Sciatic nerve (tissue), 2 donors: ENCODE measurements at regions not wholly inside any gene's neighbourhood (a gene's known extent, or its start where the extent isn't known, plus 50 kb on each side); places are given as distances from the start of the nearest gene placed in this dataset.
"Not testable (repeated sequence)": the region's sequence is repeated elsewhere in the genome, so short reads cannot be mapped to it uniquely, and the experiment has no call there.

ENCODE experiments used
- ATAC-seq: fragments of 200-7000 bp; cut with Tn5 transposase; one replicate; pipeline ENCODE4 v1.9.1; 2020; ENCODE audit warnings: mild to moderate bottlenecking, moderate library complexity
- DNase-seq: peaks from one replicate; pipeline ENCODE4 v3.0.0-alpha.2; 2020; ENCODE audit warnings: low spot score
- intact Hi-C: fragments of 100-400 bp; cut with DNase I; formaldehyde crosslinking; loops from one replicate; pipeline ENCODE4 v1.14.2; 2022
- donor health status: DM: no; HTN: no; CAD: no.
- donor health status: DM: no; HTN: no; CAD: no.

DNA sequence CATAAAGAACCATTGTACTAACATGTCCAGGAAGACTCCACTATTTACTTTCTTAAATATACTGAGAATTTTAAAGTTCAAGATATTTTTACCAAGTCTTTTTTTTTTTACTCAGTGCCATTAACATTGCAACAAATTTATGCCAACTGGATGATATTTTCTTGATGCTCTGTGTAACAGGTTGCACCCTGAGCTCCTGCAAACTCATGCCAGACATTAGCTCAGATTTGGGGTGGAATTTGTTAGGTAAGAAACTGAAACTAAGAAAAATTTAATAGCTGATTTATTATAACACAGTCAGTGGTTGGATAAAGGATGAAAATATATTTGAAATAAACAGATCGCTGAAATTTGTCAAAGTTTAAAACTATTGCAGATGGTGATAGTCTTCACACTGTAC lies 228.6 kb upstream of the SPHKAP start:
- DNase-seq (no peak), ATAC-seq (no peak)
- intact Hi-C loops = no loop called here

DNA sequence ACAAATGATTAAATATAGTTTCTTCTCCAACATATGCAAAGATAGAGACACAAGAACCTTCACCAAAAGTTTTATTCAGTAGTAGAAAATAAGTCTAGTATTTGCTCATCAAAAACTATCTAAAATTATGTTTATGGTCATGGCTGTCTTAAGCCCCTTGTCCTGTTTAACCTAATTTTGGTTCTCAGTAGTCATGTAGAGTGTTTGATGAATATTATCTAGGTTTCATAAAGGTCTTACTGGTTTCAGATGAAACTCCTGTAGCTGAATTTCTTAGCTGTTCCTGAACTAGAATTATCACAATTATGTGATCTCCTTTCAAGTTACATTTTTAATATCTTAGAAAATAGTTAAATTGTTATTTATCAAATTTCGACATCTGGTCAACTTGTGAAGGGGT lies 228.0 kb upstream of the SPHKAP start:
- intact Hi-C loops = no loop called here
- DNase-seq (no peak), ATAC-seq (no peak)

DNA sequence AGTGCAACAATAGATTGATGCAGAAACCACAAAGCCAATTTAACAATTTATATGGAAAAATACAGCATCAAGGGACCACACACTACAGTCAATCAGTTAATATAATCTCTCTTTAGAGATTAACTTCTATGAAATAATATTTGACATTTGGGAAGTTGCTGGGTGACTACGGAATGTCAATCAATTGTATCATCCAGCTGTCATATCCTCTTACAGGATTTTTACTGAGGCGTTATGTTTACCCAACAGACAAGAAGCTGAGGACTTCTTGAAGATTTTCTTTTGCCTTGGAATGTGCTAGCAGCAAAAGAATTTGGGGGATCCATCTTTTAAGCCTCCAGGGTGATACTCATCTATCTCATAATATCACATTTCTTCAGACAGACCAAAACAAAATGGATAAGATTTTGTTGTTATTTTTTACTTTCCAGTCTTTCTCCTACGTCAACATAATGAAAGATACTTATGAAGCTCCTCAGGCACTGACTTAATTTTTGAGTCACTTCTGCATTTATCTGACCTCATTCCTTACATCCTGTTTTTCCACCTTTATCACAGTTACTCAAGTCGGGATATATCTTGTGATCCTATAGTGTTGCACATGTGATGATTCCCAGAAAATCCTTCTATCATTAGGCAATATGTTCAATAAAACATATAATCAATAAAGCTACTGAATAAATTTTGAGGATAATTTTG lies 227.2 kb upstream of the SPHKAP start:
- ATAC-seq (no peak), DNase-seq (no peak)
- intact Hi-C loops = no loop called here

DNA sequence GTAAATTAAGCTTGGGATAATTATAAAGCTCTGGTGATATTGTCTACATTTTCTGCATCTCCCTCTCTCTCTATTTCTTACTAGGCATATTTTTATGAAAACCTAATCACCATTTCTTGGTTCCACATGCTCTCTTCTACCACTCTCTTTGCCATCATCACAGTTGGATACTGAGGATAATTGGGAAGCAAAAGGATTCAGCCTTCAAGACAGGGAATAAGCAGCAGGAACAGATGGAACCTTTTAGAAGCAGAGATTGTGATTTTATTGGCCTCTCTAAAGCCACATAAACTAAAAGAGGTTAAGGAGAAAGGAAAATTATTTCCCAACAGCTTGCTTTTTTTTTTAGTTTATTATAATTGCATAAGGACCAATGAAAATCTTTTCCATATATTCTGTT lies 226.3 kb upstream of the SPHKAP start:
- intact Hi-C loops = no loop called here
- ATAC-seq (no peak), DNase-seq (no peak)

DNA sequence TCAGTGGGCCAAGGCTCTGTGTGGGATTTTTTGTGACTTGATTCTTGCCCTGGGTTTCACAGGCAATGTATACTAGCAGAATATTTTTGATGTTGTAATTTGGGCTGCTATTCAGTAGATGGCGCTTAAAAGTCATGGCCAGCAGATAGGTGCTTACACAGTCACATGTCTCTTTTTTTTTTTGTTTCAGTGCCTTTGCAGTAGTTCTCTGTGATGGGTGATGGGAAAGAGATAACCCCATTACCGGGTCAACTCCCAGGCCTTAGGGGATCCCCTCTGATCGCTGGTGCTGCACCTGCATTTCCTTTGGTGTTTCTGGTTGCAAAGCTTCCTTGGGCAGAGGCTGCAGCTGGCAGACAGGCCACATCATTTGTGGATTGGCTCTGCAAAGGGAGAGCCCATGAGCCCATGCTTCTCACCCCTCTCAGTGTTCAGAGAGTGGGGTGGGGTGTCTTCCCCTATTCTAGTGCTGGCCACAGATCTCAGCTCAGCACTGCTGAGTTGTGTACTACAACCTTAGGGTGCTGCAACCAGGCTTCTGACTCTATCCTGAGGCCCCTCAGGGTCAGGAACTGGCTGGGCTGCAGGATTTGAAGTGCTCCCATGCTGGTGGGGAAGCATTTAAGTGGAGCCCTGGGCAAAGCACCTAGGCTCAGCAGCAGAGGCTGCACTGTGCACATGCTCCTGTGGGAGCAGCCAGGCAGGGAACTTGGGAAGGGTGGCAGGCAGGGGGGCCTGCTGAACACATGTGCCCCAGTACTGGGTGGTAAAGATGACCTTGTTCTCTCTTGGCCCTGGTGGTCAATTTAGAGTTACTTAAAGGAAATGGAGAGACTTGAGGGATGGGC lies 219.8 kb upstream of the SPHKAP start:
- DNase-seq = no peak
- ATAC-seq = no peak
- intact Hi-C loops = no loop called here

DNA sequence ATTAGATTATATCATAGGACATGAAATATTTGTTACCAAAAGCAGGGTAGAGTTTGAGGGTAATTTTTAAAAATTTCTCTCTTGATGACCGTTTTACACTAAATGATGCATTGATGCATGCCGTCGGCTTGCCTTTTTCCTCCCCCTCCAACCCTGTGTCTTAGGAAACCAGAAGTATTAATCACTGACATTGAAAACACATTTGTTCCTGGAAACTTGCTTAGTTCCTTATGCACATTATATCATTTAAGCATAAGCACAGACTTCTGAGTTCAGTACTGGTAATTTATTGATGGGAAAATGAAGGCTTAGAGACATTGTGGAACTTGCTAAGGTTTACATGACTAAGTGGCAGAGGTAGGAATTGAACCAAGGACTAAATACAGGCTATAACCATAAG lies 206.3 kb upstream of the SPHKAP start:
- intact Hi-C loops = no loop called here
- ATAC-seq (no peak), DNase-seq (no peak)

DNA sequence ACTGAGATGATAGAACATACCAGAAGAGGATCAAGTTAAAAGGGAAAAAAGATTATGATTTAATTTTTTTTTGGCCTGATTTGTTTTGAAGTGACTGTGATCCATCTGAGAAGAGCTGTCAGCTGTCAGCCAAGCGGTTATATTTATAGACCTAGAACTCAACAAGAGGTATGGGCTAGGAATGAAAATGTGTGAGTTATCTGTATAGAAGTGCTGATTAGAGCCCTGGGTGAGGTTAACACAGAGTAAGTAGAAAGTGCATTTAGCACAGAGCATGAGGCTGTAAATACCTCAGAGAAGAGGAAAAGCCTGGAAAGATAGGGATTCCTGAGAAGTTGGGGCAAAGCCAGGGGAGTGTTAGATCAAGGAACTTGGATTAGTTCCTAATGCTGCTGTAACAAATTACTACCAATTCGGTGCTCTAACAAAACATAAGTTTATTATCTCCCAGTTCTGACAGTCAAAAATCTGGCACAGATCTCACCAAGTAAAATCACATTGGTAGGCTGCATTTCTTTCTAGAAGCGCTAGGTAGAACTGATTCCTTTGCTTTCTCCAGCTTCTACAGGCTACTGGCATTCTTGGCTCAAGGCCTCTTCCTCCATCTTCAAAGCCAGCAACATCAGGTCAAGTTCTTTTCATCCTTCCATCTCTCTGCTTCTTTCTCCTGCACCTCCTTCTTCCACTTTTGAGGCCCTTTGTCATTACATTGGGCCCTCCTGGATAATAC lies 197.4 kb upstream of the SPHKAP start:
- intact Hi-C loops = no loop called here
- DNase-seq = no peak
- no peak for ATAC-seq

DNA sequence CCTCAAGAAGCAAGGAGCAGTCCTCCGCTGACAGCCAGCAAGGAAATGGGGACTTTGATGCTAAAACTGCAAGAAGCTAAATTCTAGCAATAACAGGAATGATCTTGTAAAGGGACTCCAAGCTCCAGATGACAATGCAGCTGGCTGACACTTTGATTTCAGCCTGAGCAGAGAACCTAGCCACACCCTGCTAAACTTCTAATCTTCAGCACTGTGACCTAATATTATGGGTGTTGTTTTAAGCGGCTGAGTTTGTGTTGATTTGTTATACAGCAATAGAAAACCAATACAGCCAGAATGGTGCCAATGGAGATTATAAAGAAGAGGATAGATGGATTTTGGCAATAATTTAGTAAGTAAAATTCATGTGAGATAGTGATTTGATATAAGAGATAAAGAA lies 196.7 kb upstream of the SPHKAP start:
- no peak for DNase-seq
- ATAC-seq = no peak
- intact Hi-C loops = no loop called here

DNA sequence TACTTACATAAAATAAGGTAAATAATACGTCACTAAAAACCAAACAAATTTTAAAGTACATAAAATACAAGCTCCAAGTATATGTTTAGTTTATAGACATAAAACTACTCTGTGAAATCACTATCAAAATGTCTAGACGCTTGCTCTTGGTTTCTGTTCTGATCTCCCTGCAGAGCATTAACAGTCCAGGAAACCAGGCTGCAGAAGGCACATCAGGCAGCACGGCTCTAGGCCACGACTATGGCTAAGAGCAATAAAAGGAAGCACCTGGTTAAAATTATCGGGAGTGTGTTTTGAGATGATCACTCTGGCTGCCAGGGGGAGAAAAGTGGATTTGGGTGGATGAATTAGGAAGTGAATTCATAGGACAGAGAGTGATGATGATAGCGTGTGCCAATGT lies 196.0 kb upstream of the SPHKAP start:
- ATAC-seq (no peak), DNase-seq (no peak)
- intact Hi-C loops = no loop called here

DNA sequence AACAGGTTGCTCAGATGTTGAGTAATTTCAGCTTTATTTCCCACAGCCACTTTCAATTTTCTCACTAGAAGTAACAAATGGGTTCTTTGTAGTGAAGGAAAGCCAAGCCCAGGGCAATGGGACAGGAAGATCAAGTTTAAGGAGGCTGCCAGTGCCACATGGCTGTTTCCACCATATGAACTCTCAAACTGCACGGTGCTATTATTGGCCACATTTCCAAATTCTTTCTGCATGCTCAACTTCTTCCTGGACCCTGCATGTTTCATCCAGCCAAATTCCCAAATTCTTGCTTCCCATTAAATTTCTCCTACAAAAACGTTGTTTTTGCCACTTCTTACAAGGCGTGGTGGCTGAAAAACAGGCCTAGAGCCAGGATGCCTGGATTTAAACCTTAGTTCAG lies 193.3 kb upstream of the SPHKAP start:
- intact Hi-C loops = no loop called here
- ATAC-seq (no peak), DNase-seq (no peak)

DNA sequence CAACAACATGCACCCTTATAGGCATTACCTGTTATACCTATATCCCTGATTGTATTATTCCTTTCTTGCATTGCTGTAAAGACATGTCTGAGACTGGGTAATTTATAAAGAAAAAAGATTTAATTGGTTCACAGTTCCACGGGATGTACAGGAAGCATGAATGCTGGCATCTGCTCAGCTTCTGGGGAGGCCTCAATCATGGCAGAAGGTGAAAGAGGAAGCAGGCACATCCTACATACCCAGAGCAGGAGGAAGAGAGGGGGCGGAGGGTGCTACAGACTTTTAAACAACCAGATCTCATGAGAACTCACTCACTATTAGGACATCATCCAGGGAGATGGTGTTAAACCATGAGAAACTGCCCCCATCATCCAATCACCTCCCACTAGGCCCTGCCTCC lies 191.7 kb upstream of the SPHKAP start:
- ATAC-seq (no peak), DNase-seq (no peak)
- intact Hi-C loops = no loop called here

DNA sequence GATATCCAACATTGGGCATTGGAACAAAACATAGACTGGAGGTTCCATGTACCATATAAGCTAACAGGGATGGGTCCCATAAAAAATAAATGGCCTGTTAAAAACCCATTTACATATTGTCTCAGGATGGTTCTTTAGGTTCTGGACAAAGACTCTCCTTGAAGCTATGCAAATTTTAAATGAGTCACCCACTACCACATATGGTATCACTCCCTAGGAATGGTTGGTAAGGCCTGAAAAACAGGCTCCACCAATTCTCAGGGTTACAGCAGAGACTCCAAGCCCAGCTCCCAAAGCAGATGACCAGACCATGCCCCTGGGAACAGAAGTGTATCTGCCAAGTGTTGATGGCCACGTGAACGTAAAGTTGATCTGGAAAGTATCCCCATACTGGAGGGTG lies 190.7 kb upstream of the SPHKAP start:
- no peak for ATAC-seq
- intact Hi-C loops = no loop called here
- DNase-seq = no peak

DNA sequence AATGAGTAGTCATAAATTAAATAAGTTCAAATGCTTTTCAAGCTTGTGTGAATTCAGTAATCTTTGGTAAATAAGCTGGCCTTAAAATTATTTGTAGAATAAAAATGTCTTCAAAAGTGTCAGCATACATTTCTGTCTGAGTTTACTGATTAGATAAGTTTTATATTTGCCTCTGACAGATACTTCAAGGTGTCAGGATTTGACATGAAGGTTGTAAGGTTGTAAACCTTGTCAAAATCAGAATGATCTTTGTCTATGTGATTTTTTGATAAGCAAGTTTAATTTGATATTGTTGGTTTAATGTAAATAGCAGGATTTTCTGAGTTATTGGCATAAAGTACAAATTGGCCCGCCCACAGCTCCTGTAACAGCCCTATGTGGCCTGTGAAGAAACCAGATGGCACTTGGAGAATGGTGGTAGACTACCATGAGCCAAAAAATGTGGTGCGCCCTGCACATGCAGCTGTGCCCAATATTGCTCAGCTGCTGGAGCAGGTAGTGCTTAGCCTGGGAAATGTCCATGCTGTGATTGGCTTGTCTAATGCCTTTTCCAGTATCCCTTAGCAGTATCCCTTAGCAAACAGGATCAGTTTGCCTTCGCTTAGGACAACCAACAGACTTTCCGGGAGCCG lies 188.0 kb upstream of the SPHKAP start:
- ATAC-seq (no peak), DNase-seq (no peak)
- intact Hi-C loops = no loop called here

DNA sequence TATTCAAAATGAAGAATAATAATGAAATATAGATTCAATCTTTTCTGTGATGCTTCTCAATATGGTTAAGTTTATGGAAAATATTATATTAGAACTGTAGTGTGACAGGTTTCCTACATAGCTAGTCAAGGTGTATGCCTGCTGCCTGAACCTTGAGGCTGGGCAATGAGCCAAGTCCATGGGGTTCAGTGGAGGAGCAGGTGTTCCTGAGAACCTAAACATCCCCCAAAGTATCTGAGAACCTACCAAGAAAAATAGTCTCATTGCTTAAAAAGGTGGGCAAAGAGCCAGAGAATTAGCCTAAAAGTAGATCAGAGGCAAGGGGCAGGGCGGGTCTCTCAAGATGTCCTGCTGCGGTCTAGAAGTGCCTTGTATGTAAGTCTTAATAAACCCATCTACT lies 185.9 kb upstream of the SPHKAP start:
- ATAC-seq (no peak), DNase-seq (no peak)
- intact Hi-C loops = no loop called here

DNA sequence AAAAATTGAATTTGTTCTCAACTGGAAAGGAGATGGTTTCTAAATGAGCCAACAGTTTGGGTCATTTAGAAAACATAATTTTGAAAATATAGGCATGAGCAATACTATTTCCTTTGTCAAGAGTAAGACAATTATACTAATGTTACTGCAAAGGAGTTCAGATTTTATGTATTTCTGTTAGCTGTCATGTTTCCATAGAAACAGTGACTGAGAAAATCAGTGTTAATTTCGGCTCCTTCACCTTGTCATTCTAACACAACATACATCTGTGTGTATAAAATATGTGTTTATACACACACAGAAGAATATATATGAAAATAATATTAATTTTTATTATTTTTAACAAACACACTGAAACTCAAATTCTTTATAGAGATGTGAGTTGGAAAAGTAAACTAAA lies 178.0 kb upstream of the SPHKAP start:
- DNase-seq (no peak), ATAC-seq (no peak)
- intact Hi-C loops = no loop called here

DNA sequence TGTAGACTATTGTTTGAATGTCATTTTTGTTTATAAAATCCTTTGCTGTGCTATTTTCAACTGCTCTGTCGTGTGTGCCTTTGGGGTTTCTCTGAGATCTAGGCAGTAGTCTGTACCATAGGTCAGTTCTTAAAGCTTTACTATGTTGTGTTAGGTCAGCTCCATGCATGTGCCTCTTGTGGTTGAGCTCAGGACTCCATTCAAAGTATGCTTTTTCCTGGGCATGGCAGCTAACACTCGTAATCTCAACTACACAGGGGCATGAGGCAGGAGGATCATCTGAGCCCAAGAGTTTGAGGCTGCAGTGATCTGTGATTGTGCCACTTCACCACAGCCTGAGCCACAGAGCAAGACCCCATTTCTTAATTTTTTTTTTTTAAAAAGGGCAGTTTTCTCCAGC lies 174.4 kb upstream of the SPHKAP start:
- intact Hi-C loops = no loop called here
- DNase-seq = no peak
- no peak for ATAC-seq

DNA sequence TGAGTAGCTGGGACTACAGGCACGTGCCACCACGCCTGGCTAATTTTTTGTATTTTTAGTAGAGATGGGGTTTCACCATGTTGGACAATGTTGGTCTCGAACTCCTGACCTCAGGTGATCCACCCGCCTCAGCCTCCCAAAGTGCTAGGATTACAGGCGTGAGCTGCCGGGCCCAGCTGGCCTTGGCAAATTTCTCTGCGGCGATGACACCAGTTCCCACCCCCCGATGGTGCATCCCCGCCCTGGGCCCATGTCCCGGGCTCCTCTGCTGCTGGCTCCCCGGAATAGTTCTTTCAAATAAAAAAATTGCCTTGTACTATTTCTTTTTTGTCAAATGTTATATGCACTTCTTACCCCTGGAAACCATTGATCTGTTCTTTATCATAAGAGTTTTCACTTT lies 171.5 kb upstream of the SPHKAP start:
- intact Hi-C loops, DNase-seq, ATAC-seq: not testable (repeated sequence)

DNA sequence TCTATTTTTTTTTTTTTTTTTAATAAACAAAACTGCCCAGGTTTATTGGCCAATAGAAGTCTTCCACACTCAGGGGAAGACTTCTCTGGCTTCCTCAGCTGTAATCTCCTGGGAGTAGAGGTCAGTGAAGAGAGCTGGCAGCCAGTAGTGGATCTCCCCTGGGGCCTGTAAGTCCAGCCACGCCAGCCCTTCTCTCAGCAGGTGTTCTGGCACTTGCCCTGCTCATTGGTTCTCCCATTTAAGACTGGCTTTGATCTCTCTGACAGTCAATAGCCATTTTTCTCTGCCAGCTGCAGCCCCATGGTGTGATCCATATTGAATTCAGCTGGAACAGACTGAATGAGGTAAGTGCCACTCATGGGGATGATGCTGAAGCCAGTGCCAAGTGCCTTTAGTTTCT lies 170.6 kb upstream of the SPHKAP start:
- intact Hi-C loops = no loop called here
- DNase-seq = no peak
- ATAC-seq = no peak

DNA sequence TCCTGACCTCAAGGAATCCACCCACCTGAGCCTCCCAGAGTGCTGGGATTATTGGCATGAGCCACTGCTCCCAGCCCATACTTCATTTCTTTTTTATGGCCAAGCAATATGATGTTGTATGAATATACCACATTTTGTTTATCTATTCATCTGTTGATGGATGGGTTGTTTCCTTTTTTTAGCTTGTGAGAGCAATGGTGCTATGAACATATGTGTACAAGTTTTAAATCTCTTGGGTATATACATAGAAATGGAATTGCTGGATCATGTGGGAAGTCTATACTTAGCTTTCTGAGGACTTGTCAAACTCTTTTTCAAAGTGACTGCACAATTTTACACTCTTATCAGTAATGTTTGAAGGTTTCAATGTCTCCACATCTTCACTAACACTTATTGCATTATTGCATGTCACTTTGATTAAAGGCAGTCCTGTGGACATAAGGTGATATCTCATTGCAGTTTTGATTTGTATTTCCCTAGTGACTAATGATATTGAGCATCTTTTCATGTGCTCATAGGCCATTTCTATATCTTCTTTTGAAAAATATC lies 167.1 kb upstream of the SPHKAP start:
- DNase-seq (no peak), ATAC-seq (no peak)
- intact Hi-C loops = no loop called here
